A549 (cell line): ENCODE measurements at regions not wholly inside any gene's neighbourhood (a gene's known extent, or its start where the extent isn't known, plus 50 kb on each side); places are given as distances from the start of the nearest gene placed in this dataset.

ENCODE experiments used
- ATAC-seq, 2 experiments: fragments of 200-7000 bp in 1 of 2; fragments of >200 bp in 1 of 2; cut with Nextera tagmentation in 1 of 2; cut with Tn5 transposase in 1 of 2; 3 replicates each; pipeline versions ENCODE4 v1.8.0 to v1.9.1; 2018 to 2020; ENCODE audit warnings: mild to moderate bottlenecking in 1 of 2, moderate library complexity in 1 of 2
- CTCF ChIA-PET: fragments of 300-600 bp; sonication (Branson Sonifier 250); formaldehyde crosslinking; extraction: SDS; loops from one replicate; lab custom pipeline; 2021; ENCODE audit warnings: antibody characterized with exemption, inconsistent platforms; lab: Yijun Ruan, JAX
- POLR2A ChIA-PET: fragments of 350-600 bp; formaldehyde crosslinking; extraction: SDS; loops from one replicate; lab custom pipeline; 2021; ENCODE audit warnings: antibody characterized with exemption, inconsistent platforms; lab: Yijun Ruan, JAX
- DNase-seq, 2 experiments: peaks; one replicate each; pipeline versions ENCODE4 v3.0.0 to v3.0.0-alpha.2; 2011 to 2016; ENCODE audit warnings: low read depth in 1 of 2, low spot score in 1 of 2
- FAIRE-seq: peaks from 2 replicates; lab custom pipeline; 2011; peaks lifted over from hg19 to GRCh38; lab: Jason Lieb, UNC
- H3K27ac ChIP-seq, 2 experiments: fragments of >200 bp; sonication (Bioruptor Twin); formaldehyde crosslinking; 3 replicates each; pipeline ENCODE4 v1.5.1; 2016 to 2017
- H3K4me1 ChIP-seq: fragments of >200 bp; sonication (Bioruptor Twin); formaldehyde crosslinking; 3 replicates; pipeline ENCODE4 v1.6.1; 2016
- H3K4me2 ChIP-seq: fragments of >200 bp; sonication (Bioruptor Twin); formaldehyde crosslinking; 3 replicates; pipeline ENCODE4 v1.6.1; 2016
- H3K4me3 ChIP-seq: fragments of >200 bp; sonication (Bioruptor Twin); formaldehyde crosslinking; 3 replicates; pipeline ENCODE4 v1.5.1; 2016
- H3K9me3 ChIP-seq: fragments of >200 bp; sonication (Bioruptor Twin); formaldehyde crosslinking; 3 replicates; pipeline ENCODE4 v1.6.1; 2016
- CBX8 ChIP-seq: fragments of 200-600 bp; sonication (generic); IDR thresholded peaks from 2 replicates; pipeline ENCODE4 v1.6.1; 2016
- CTCF ChIP-seq: fragments of >200 bp; sonication (Bioruptor Twin); formaldehyde crosslinking; IDR thresholded peaks from 3 replicates; pipeline ENCODE4 v1.5.1; 2016
- E2F6 ChIP-seq: IDR thresholded peaks from 2 replicates; pipeline ENCODE4 v1.6.1; 2012; ENCODE audit warnings: low read depth, borderline replicate concordance
- EP300 ChIP-seq, 2 experiments: fragments of >200 bp; sonication (Bioruptor Twin); formaldehyde crosslinking; IDR thresholded peaks; 2 replicates in 1 of 2; 3 replicates in 1 of 2; pipeline ENCODE4 v1.6.1; 2016 to 2017
- GATA3 ChIP-seq: IDR thresholded peaks from 2 replicates; pipeline ENCODE4 v1.6.1; 2012; ENCODE audit warnings: borderline replicate concordance
- HOXA7 ChIP-seq: fragments of 250-450 bp; sonication (Bioruptor Pico); IDR thresholded peaks from 2 replicates; pipeline ENCODE4 v1.5.0; 2020; ENCODE audit warnings: mild to moderate bottlenecking, moderate library complexity
- KDM1A ChIP-seq: fragments of 200-600 bp; sonication (generic); IDR thresholded peaks from 2 replicates; pipeline ENCODE4 v1.6.1; 2016; ENCODE audit warnings: low read depth, mild to moderate bottlenecking
- MAFK ChIP-seq: fragments of 450-650 bp; IDR thresholded peaks from 2 replicates; pipeline ENCODE4 v1.6.1; 2014; ENCODE audit not compliant: partially characterized antibody
- MYC ChIP-seq: IDR thresholded peaks from 2 replicates; pipeline ENCODE4 v1.6.1; 2012; ENCODE audit warnings: mild to moderate bottlenecking, inconsistent platforms, low read length, improper control_type of control experiment, borderline replicate concordance
- NR3C1 ChIP-seq: fragments of >200 bp; sonication (Bioruptor Twin); formaldehyde crosslinking; IDR thresholded peaks from 3 replicates; pipeline ENCODE4 v1.6.1; 2017
- POLR2AphosphoS2 ChIP-seq: conservative IDR thresholded peaks from 2 replicates; pipeline ENCODE4 v1.6.1; 2012; ENCODE audit warnings: low read length, improper control_type of control experiment, inconsistent platforms
- RAD21 ChIP-seq, 2 experiments: fragments of >200 bp in 1 of 2; sonication (Bioruptor Twin) in 1 of 2; formaldehyde crosslinking in 1 of 2; IDR thresholded peaks in 1 of 2; conservative IDR thresholded peaks in 1 of 2; 2 replicates in 1 of 2; 3 replicates in 1 of 2; pipeline ENCODE4 v1.6.1; 2012 to 2018; ENCODE audit warnings: inconsistent platforms in 1 of 2
- RCOR1 ChIP-seq: fragments of 150-350 bp; IDR thresholded peaks from 2 replicates; pipeline ENCODE4 v1.6.1; 2014; ENCODE audit warnings: antibody characterized with exemption, low read length, low read depth
- REST ChIP-seq: fragments of 200-600 bp; sonication (generic); IDR thresholded peaks from 2 replicates; pipeline ENCODE4 v1.6.1; 2016; ENCODE audit warnings: antibody characterized with exemption, mild to moderate bottlenecking, moderate library complexity
- TFCP2L1 ChIP-seq: fragments of 250-450 bp; sonication (Bioruptor Pico); IDR thresholded peaks from 2 replicates; pipeline ENCODE4 v1.5.0; 2021; ENCODE audit warnings: mild to moderate bottlenecking
- ZFP36 ChIP-seq: fragments of 450-650 bp; IDR thresholded peaks from 2 replicates; pipeline ENCODE4 v1.6.1; 2014; ENCODE audit warnings: borderline replicate concordance; ENCODE audit not compliant: partially characterized antibody
- ZSCAN20 ChIP-seq: fragments of 250-450 bp; sonication (Bioruptor Pico); IDR thresholded peaks from 2 replicates; pipeline ENCODE4 v1.8.0; 2022; ENCODE audit warnings: mild to moderate bottlenecking, moderate library complexity
- WGBS: methylation state at CpG from one replicate; pipeline ENCODE4 v1.1.6; 2017; ENCODE audit errors: missing lambda C conversion rate; 5-methylcytosine and 5-hydroxymethylcytosine counted together
- TF ChIP-seq, protein P1 (sequence below): IDR thresholded peaks from 2 replicates; pipeline ENCODE4 v1.6.1; 2012
- TF ChIP-seq, protein P2 (sequence below): fragments of 150-350 bp; IDR thresholded peaks from 2 replicates; pipeline ENCODE4 v1.6.1; 2014; ENCODE audit warnings: low read depth, mild to moderate bottlenecking, low read length

DNA sequence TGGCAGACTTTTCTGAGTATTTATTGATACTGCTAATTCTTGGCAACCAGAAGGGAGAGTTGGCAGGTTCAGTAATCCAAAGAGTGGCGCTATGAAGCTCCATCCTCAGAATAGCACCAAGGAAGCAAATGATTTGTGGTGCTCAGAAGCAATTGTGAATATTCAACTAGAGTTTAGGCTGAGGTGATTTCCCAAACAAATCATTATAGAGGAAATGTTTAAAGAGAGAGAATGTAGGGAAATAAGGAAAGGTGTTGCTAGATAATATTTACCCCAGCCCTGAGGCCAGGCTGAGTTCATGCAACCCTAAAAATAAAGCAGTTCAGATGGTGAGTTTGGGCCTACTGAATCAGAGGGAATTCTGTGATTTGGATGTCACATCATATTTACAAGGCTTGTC is 363.4 kb upstream of the PLXNA2 start:
- 25% methylated on average over 1 of the region's 1 CpG for WGBS
- ChIA-PET CTCF (no interaction called here), POLR2A (no interaction called here)
- H3K4me3 ChIP-seq, result no peak overlapping the region
- no peak for DNase-seq
- H3K27ac ChIP-seq, result no peak overlapping the region
- H3K9me3 ChIP-seq, result no peaks in the 10 kb centered on the region
- FAIRE-seq, result no peak
- H3K4me1 ChIP-seq, result no peaks in the 10 kb centered on the region
- no peak for ATAC-seq
- TF ChIP-seq HOXA7, result no peak
- no peak for TF ChIP-seq CTCF
- no peak for TF ChIP-seq TFCP2L1
- no peak for TF ChIP-seq RAD21 (conservative IDR thresholded peaks at IDR 0.05 in 1 of 2, IDR thresholded peaks at IDR 0.05 in 1 of 2)
- TF ChIP-seq EP300 (IDR thresholded peaks at IDR 0.05), result no peak
- TF ChIP-seq REST, result no peak
- TF ChIP-seq MAFK, result no peak
- TF ChIP-seq, all 56 proteins: peak for 0
- no peak overlapping the region for H3K4me2 ChIP-seq

- ATAC-seq, result no peak
- Histone ChIP-seq H3K4me1 (no peaks in the 10 kb centered on the region), H3K4me2 (no peak overlapping the region), H3K4me3 (no peak overlapping the region), H3K27ac (no peak overlapping the region), H3K9me3 (no peaks in the 10 kb centered on the region)
- TF ChIP-seq CBX8 (no peak), GATA3 (no peak), ZFP36 (no peak), EP300 (IDR thresholded peaks at IDR 0.05) (no peak), RAD21 (conservative IDR thresholded peaks at IDR 0.05 in 1 of 2, IDR thresholded peaks at IDR 0.05 in 1 of 2) (no peak), ZSCAN20 (CRISPR knock-in tag) (no peak), POLR2AphosphoS2 (no peak), KDM1A (no peak), MYC (no peak), RCOR1 (no peak), E2F6 (no peak), NR3C1 (no peak)
- TF ChIP-seq, protein P1, sequence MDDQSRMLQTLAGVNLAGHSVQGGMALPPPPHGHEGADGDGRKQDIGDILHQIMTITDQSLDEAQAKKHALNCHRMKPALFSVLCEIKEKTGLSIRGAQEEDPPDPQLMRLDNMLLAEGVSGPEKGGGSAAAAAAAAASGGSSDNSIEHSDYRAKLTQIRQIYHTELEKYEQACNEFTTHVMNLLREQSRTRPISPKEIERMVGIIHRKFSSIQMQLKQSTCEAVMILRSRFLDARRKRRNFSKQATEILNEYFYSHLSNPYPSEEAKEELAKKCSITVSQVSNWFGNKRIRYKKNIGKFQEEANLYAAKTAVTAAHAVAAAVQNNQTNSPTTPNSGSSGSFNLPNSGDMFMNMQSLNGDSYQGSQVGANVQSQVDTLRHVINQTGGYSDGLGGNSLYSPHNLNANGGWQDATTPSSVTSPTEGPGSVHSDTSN, result no peak
- TF ChIP-seq, protein P2, sequence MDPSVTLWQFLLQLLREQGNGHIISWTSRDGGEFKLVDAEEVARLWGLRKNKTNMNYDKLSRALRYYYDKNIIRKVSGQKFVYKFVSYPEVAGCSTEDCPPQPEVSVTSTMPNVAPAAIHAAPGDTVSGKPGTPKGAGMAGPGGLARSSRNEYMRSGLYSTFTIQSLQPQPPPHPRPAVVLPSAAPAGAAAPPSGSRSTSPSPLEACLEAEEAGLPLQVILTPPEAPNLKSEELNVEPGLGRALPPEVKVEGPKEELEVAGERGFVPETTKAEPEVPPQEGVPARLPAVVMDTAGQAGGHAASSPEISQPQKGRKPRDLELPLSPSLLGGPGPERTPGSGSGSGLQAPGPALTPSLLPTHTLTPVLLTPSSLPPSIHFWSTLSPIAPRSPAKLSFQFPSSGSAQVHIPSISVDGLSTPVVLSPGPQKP, result no peak
- no peak for DNase-seq
- POLR2A ChIA-PET, result no interaction called here
- no peak for FAIRE-seq
- CTCF ChIA-PET, result no interaction called here
- 2% methylated on average over 2 of the region's 2 CpGs for WGBS
Measured at GRCh38 chr1:208614610-208615009, 370.4 kb upstream of the PLXNA2 start.
